Sigmoid colon (tissue), 6 donors: ENCODE measurements at regions not wholly inside any gene's neighbourhood (a gene's known extent, or its start where the extent isn't known, plus 50 kb on each side); places are given as distances from the start of the nearest gene placed in this dataset.

Experiments used
- DNase-seq: peaks from one replicate; pipeline ENCODE4 v3.0.0-alpha.2; 2019
- H3K27ac ChIP-seq, 4 donors: fragments of 200-600 bp; sonication (generic); one replicate each; pipeline ENCODE4 v1.5.1; 2016 to 2019; ENCODE audit warnings: mild to moderate bottlenecking in 1 of 4
- H3K27me3 ChIP-seq, 3 donors: fragments of 200-600 bp; sonication (generic); one replicate each; pipeline ENCODE4 v1.5.1; 2019; ENCODE audit warnings: mild to moderate bottlenecking in 1 of 3
- H3K36me3 ChIP-seq, 4 donors: fragments of 200-600 bp; sonication (generic); one replicate each; pipeline ENCODE4 v1.5.1; 2016 to 2019
- H3K4me1 ChIP-seq, 4 donors: fragments of 200-600 bp; sonication (generic); one replicate each; pipeline ENCODE4 v1.5.1; 2017 to 2019
- H3K4me3 ChIP-seq, 4 donors: fragments of 200-600 bp; sonication (generic); one replicate each; pipeline ENCODE4 v1.5.1; 2017 to 2019; ENCODE audit warnings: mild to moderate bottlenecking in 2 of 4, moderate library complexity in 1 of 4
- H3K9me3 ChIP-seq, 4 donors: fragments of 200-600 bp in 3 of 4; sonication (generic) in 3 of 4; one replicate each; pipeline versions ENCODE4 v1.5.1 to v1.6.1; 2013 to 2019
- CTCF ChIP-seq, 4 experiments: fragments of 450-650 bp in 3 of 4; fragments of 200-600 bp in 1 of 4; IDR thresholded peaks; one replicate each; pipeline ENCODE4 v1.5.1; 2016 to 2019; ENCODE audit warnings: antibody characterized with exemption in 4 of 4, mild to moderate bottlenecking in 3 of 4, moderate library complexity in 2 of 4
- EP300 ChIP-seq, 4 donors: sonication (generic); formaldehyde crosslinking; IDR thresholded peaks; one replicate each; pipeline ENCODE4 v1.6.1; 2017; ENCODE audit warnings: antibody characterized with exemption in 4 of 4
- POLR2A ChIP-seq, 2 donors: fragments of 450-650 bp; IDR thresholded peaks; one replicate each; pipeline ENCODE4 v1.6.1; 2016; ENCODE audit warnings: antibody characterized with exemption in 2 of 2, mild to moderate bottlenecking in 2 of 2, moderate library complexity in 2 of 2
- POLR2AphosphoS5 ChIP-seq, 4 donors: sonication (generic); formaldehyde crosslinking; IDR thresholded peaks; one replicate each; pipeline ENCODE4 v1.6.1; 2017; ENCODE audit warnings: antibody characterized with exemption in 4 of 4
- WGBS, 2 donors: extraction: QIAGEN DNeasy Blood & Tissue Kit; methylation state at CpG; one replicate each; pipeline ENCODE4 v1.1.7; 2013; 5-methylcytosine and 5-hydroxymethylcytosine counted together
- intact Hi-C: fragments of 100-400 bp; cut with DNase I; formaldehyde crosslinking; loops from one replicate; pipeline ENCODE4 v1.15.1; 2023
- donor health status: healthy with polysubstance abuse.
- donor health status: healthy.

GRCh38 chr7:112965506-112965905 lies 121.1 kb downstream of the GPR85 start:
- H3K27me3 ChIP-seq = no peaks in the 10 kb centered on the region
- H3K9me3 ChIP-seq = no peaks in the 10 kb centered on the region
- TF ChIP-seq POLR2AphosphoS5 (IDR thresholded peaks at IDR 0.05) = no peak
- no peak for TF ChIP-seq POLR2A (IDR thresholded peaks at IDR 0.05)
- no peak for TF ChIP-seq CTCF (IDR thresholded peaks at IDR 0.05)
- no peak for TF ChIP-seq EP300 (IDR thresholded peaks at IDR 0.05)
- no peak overlapping the region for H3K4me3 ChIP-seq
- no peak for DNase-seq
- H3K36me3 ChIP-seq = no peaks in the 10 kb centered on the region
- WGBS, 2 donors = 36 to 67% methylated on average over 1 of the region's 1 CpG
- no peaks in the 10 kb centered on the region for H3K4me1 ChIP-seq
- intact Hi-C loops = no loop called here
- H3K27ac ChIP-seq = no peak overlapping the region

GRCh38 chr7:112963634-112964033 lies 123.0 kb downstream of the GPR85 start:
- Histone ChIP-seq H3K36me3 (no peaks in the 10 kb centered on the region), H3K4me1 (no peaks in the 10 kb centered on the region), H3K4me3 (no peak overlapping the region), H3K27ac (no peak overlapping the region), H3K9me3 (no peaks in the 10 kb centered on the region), H3K27me3 (no peaks in the 10 kb centered on the region)
- no peak for TF ChIP-seq CTCF (IDR thresholded peaks at IDR 0.05)
- TF ChIP-seq POLR2A (IDR thresholded peaks at IDR 0.05) = no peak
- TF ChIP-seq EP300 (IDR thresholded peaks at IDR 0.05) = no peak
- no peak for TF ChIP-seq POLR2AphosphoS5 (IDR thresholded peaks at IDR 0.05)
- DNase-seq = no peak
- intact Hi-C loops = no loop called here
- 85 to 90% methylated on average over 1 of the region's 1 CpG for WGBS, 2 donors

- Histone ChIP-seq H3K9me3 (no peaks in the 10 kb centered on the region), H3K36me3 (no peaks in the 10 kb centered on the region), H3K4me1 (no peaks in the 10 kb centered on the region), H3K4me3 (no peak overlapping the region), H3K27me3 (no peaks in the 10 kb centered on the region), H3K27ac (no peak overlapping the region)
- DNase-seq = no peak
- intact Hi-C loops = no loop called here
- WGBS, 2 donors = 59 to 74% methylated on average over 3 of the region's 3 CpGs
- TF ChIP-seq CTCF (IDR thresholded peaks at IDR 0.05) = no peak
- no peak for TF ChIP-seq POLR2A (IDR thresholded peaks at IDR 0.05)
- TF ChIP-seq EP300 (IDR thresholded peaks at IDR 0.05) = no peak
- no peak for TF ChIP-seq POLR2AphosphoS5 (IDR thresholded peaks at IDR 0.05)
Measured at GRCh38 chr7:112962815-112963214, 123.8 kb downstream of the GPR85 start.

- intact Hi-C loops = no loop called here
- DNase-seq = no peak
Measured at GRCh38 chr7:112959276-112959675, 127.4 kb downstream of the GPR85 start.

More at GRCh38 chr7:112959276-112959675, 127.4 kb downstream of the GPR85 start:
- no peak overlapping the region for H3K27ac ChIP-seq
- TF ChIP-seq EP300 (IDR thresholded peaks at IDR 0.05) (no peak), POLR2A (IDR thresholded peaks at IDR 0.05) (no peak), CTCF (IDR thresholded peaks at IDR 0.05) (no peak), POLR2AphosphoS5 (IDR thresholded peaks at IDR 0.05) (no peak)
- no peaks in the 10 kb centered on the region for H3K4me1 ChIP-seq
- H3K36me3 ChIP-seq = no peaks in the 10 kb centered on the region
- no peaks in the 10 kb centered on the region for H3K27me3 ChIP-seq
- H3K9me3 ChIP-seq = no peaks in the 10 kb centered on the region
- H3K4me3 ChIP-seq = no peak overlapping the region
